ENCODE measurements at regions not wholly inside any gene's neighbourhood (a gene's known extent, or its start where the extent isn't known, plus 50 kb on each side); places are given as distances from the start of the nearest gene placed in this dataset.

DNA sequence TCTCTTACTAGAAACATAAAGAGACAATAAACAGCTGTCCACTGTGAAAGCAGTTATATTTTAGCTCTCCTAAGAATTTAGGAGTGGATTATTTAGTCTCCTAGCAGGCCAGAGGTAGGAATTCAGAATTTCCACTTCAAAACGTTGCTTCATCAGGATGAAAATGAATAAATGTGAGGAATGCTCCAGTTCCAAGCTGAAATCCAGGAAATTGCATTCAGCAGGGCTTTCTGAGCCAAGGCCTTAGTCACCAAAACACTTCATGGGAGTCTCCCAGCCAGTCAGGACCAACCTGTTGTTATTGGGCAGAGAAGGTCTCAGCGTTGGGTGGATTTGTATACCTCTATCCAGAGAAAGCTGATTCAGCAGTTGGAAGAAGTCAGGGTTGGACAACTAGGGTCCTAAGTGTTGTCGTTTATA lies 1040.3 kb downstream of the TLE1 start:
- TF ChIP-seq SRF (IDR thresholded peaks at IDR 0.05; ENCODE audit: low read depth in 2 of 2, low read length in 2 of 2) (no peak), ZSCAN29 (IDR thresholded peaks at IDR 0.05) (no peak), RFX5 (IDR thresholded peaks at IDR 0.05; ENCODE audit: low read depth, low read length) (no peak), ZBTB11 (CRISPR knock-in tag; IDR thresholded peaks at IDR 0.05) (no peak), EP300 (IDR thresholded peaks at IDR 0.05; ENCODE audit: borderline replicate concordance in 1 of 2, control insufficient read depth in 1 of 2, low read depth in 2 of 2, low read length in 2 of 2) (no peak), ZBED1 (IDR thresholded peaks at IDR 0.05; ENCODE audit: borderline replicate concordance) (no peak), ZNF592 (IDR thresholded peaks at IDR 0.05) (no peak), NFYB (IDR thresholded peaks at IDR 0.05; ENCODE audit: insufficient read depth, low read depth, low read length) (no peak), EGR1 (IDR thresholded peaks at IDR 0.05; ENCODE audit: borderline replicate concordance in 1 of 2, low read depth in 2 of 2, low read length in 2 of 2) (no peak), RAD51 (IDR thresholded peaks at IDR 0.05) (no peak), TAF1 (IDR thresholded peaks at IDR 0.05; ENCODE audit: borderline replicate concordance, low read depth, low read length) (no peak), HDGF (IDR thresholded peaks at IDR 0.05) (no peak), TCF12 (IDR thresholded peaks at IDR 0.05; ENCODE audit: low read depth, low read length) (no peak), PML (IDR thresholded peaks at IDR 0.05; ENCODE audit: low read length) (no peak), SPI1 (IDR thresholded peaks at IDR 0.05; ENCODE audit: borderline replicate concordance, insufficient read depth, low read depth, low read length) (no peak), STAT1 (conservative IDR thresholded peaks at IDR 0.05) (no peak), NR2C2 (IDR thresholded peaks at IDR 0.05; ENCODE audit: borderline replicate concordance, control insufficient read depth, insufficient read length, low read depth) (no peak)

More for the DNA sequence above, 1040.3 kb downstream of the TLE1 start:
- no peak overlapping the region for H3K4me3 ChIP-seq
- no peaks in the 10 kb centered on the region for H3K27me3 ChIP-seq (replicated peaks in 1 of 2; ENCODE audit: control insufficient read depth in 2 of 2, insufficient read depth in 2 of 2, low read length in 1 of 2)
- CTCF ChIA-PET: no interaction called here
- no peak overlapping the region for H3K27ac ChIP-seq (ENCODE audit: control insufficient read depth, insufficient read depth)
- H3K4me2 ChIP-seq (ENCODE audit: control insufficient read depth, insufficient read depth): no peak overlapping the region
- BruUV-seq (replicated peaks): no TSS peak
- SMC1A ChIA-PET (ENCODE audit: uncharacterized antibody, unreplicated experiment): no interaction called here
- H3K9ac ChIP-seq (ENCODE audit: control insufficient read depth, insufficient read depth, low read length): no peak overlapping the region
- ATAC-seq (no peak), DNase-seq (ENCODE audit: low read depth, low spot score) (no peak), FAIRE-seq (no peak)
- no peaks in the 10 kb centered on the region for H3K36me3 ChIP-seq (ENCODE audit: control insufficient read depth in 2 of 2, insufficient read depth in 2 of 2, low read length in 1 of 2)
- POLR2A ChIA-PET: no interaction called here
- intact Hi-C loops (cut with micrococcal nuclease; ENCODE audit: unreplicated experiment) (no loop called here), in situ Hi-C loops (cut with MboI) (no loop called here)
- WGBS (ENCODE audit: insufficient coverage, insufficient replicate concordance, low lambda C conversion rate, missing lambda C conversion rate): 12% methylated on average over 3 of the region's 3 CpGs
- H2AFZ ChIP-seq (ENCODE audit: control insufficient read depth, low read depth, low read length): no peak overlapping the region
- H3K79me2 ChIP-seq (ENCODE audit: control insufficient read depth, insufficient read depth, low read length): no peaks in the 10 kb centered on the region
- no peaks in the 10 kb centered on the region for H4K20me1 ChIP-seq (ENCODE audit: control insufficient read depth, insufficient read depth)
- H3K9me3 ChIP-seq (replicated peaks; ENCODE audit: control insufficient read depth, insufficient read depth, low read length): no peaks in the 10 kb centered on the region
- RAD21 ChIA-PET (ENCODE audit: unreplicated experiment): no interaction called here
- H3K4me1 ChIP-seq (ENCODE audit: control insufficient read depth, insufficient read depth, low read length): no peaks in the 10 kb centered on the region

Measured in GM12878 (cell line).